Chondrocyte (in vitro differentiated cells): ENCODE measurements at regions not wholly inside any gene's neighbourhood (a gene's known extent, or its start where the extent isn't known, plus 50 kb on each side); places are given as distances from the start of the nearest gene placed in this dataset.

Experiments used
- DNase-seq: peaks from one replicate; pipeline ENCODE4 v3.0.0; 2021; ENCODE audit warnings: mixed read lengths, low spot score
- H3K27ac Mint-ChIP-seq: one replicate; pipeline ENCODE4 v1.8.0; 2021; ENCODE audit warnings: mild to moderate bottlenecking, moderate library complexity, mixed read lengths; ENCODE audit not compliant: unreplicated experiment
- H3K27me3 Mint-ChIP-seq: 2 replicates; pipeline ENCODE4 v1.8.0; 2021; ENCODE audit warnings: low read depth, mixed read lengths
- H3K36me3 Mint-ChIP-seq: 2 replicates; pipeline ENCODE4 v1.8.0; 2021; ENCODE audit warnings: low read depth, mixed read lengths
- H3K4me1 Mint-ChIP-seq: 2 replicates; pipeline ENCODE4 v1.8.0; 2021; ENCODE audit warnings: low read depth, mild to moderate bottlenecking, mixed read lengths
- H3K4me3 Mint-ChIP-seq: one replicate; pipeline ENCODE4 v1.8.0; 2021; ENCODE audit warnings: mild to moderate bottlenecking, moderate library complexity, mixed read lengths; ENCODE audit not compliant: unreplicated experiment
- H3K9me3 Mint-ChIP-seq: 2 replicates; pipeline ENCODE4 v1.8.0; 2021; ENCODE audit warnings: low read depth, mixed read lengths
- CTCF ChIP-seq: fragments of 200-600 bp; sonication (generic); IDR thresholded peaks from 2 replicates; pipeline ENCODE4 v1.5.0; 2021; ENCODE audit warnings: antibody characterized with exemption, mild to moderate bottlenecking, moderate library complexity

GRCh38 chr9:116070256-116070914 is 83.2 kb upstream of the PAPPA start:
- no peak for DNase-seq
- Mint-ChIP-seq H3K27ac (no peak overlapping the region), H3K4me3 (no peak overlapping the region), H3K36me3 (no peaks in the 10 kb centered on the region), H3K9me3 (no peaks in the 10 kb centered on the region), H3K4me1 (peaks cover 2% of the 10 kb centered on the region), H3K27me3 (no peaks in the 10 kb centered on the region)
- TF ChIP-seq CTCF, result no peak

GRCh38 chr9:116072046-116072445 is 81.5 kb upstream of the PAPPA start:
- Mint-ChIP-seq H3K4me3 (no peak overlapping the region), H3K36me3 (no peaks in the 10 kb centered on the region)

GRCh38 chr9:116073826-116074225 is 79.8 kb upstream of the PAPPA start:
- H3K4me3 Mint-ChIP-seq, result no peak overlapping the region
- DNase-seq, result no peak
- H3K36me3 Mint-ChIP-seq, result no peaks in the 10 kb centered on the region
- no peak overlapping the region for H3K27ac Mint-ChIP-seq
- H3K27me3 Mint-ChIP-seq, result no peaks in the 10 kb centered on the region
- TF ChIP-seq CTCF, result no peak
- no peaks in the 10 kb centered on the region for H3K9me3 Mint-ChIP-seq
- H3K4me1 Mint-ChIP-seq, result no peaks in the 10 kb centered on the region

More at GRCh38 chr9:116072046-116072445, 81.5 kb upstream of the PAPPA start:
- H3K27me3 Mint-ChIP-seq, result no peaks in the 10 kb centered on the region
- H3K27ac Mint-ChIP-seq, result no peak overlapping the region
- no peak for DNase-seq
- H3K9me3 Mint-ChIP-seq, result no peaks in the 10 kb centered on the region
- TF ChIP-seq CTCF, result no peak
- peaks cover 1% of the 10 kb centered on the region for H3K4me1 Mint-ChIP-seq

- DNase-seq, result no peak
- Mint-ChIP-seq H3K4me1 (no peaks in the 10 kb centered on the region), H3K27me3 (no peaks in the 10 kb centered on the region), H3K36me3 (no peaks in the 10 kb centered on the region), H3K9me3 (no peaks in the 10 kb centered on the region), H3K27ac (no peak overlapping the region), H3K4me3 (no peak overlapping the region)
- no peak for TF ChIP-seq CTCF
Observed at GRCh38 chr9:116074658-116075057, 78.9 kb upstream of the PAPPA start.

GRCh38 chr9:116075191-116075590 is 78.4 kb upstream of the PAPPA start:
- Mint-ChIP-seq H3K4me1 (no peaks in the 10 kb centered on the region), H3K9me3 (no peaks in the 10 kb centered on the region), H3K4me3 (no peak overlapping the region), H3K36me3 (no peaks in the 10 kb centered on the region), H3K27ac (no peak overlapping the region), H3K27me3 (no peaks in the 10 kb centered on the region)
- TF ChIP-seq CTCF, result no peak
- no peak for DNase-seq
